SK-N-SH treated with all-trans-retinoic acid at 6 μM for 48 hours (cell line): ENCODE measurements at regions not wholly inside any gene's neighbourhood (a gene's known extent, or its start where the extent isn't known, plus 50 kb on each side); places are given as distances from the start of the nearest gene placed in this dataset.

Experiments used
- CSDC2 ChIP-seq: fragments of 250-450 bp; sonication (Bioruptor Pico); IDR thresholded peaks from 2 replicates; pipeline ENCODE4 v1.5.0; 2020; ENCODE audit warnings: mild to moderate bottlenecking, moderate library complexity
- TCF4 ChIP-seq: fragments of 250-450 bp; sonication (Bioruptor Pico); IDR thresholded peaks from 2 replicates; pipeline ENCODE4 v1.8.0; 2021; ENCODE audit warnings: mild to moderate bottlenecking, moderate library complexity, borderline replicate concordance
- ZNF70 ChIP-seq: fragments of 450-650 bp; formaldehyde crosslinking; IDR thresholded peaks from 2 replicates; pipeline ENCODE4 v1.5.0; 2020; ENCODE audit warnings: mild to moderate bottlenecking, moderate library complexity

DNA sequence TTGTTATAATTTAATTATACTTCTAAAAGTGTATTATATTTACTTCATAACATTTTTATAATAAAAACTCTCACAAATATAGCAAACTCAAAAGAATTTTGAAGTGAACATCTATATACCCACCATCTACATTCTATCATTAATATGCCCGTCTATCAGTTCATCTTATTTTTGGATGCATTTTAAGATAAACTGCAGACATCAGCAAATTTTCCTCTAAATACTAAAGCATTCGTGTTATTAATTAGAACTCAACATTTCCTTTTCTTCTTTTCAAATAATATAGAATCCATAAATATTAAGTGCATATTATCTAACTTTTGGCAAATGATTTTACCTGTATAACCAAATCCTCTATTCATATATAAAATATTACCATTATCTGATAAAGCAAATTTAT, 242.9 kb upstream of the BCHE start:
- TF ChIP-seq CSDC2 (CRISPR knock-in tag) (no peak), ZNF70 (no peak), TCF4 (CRISPR knock-in tag) (no peak)
